ENCODE measurements at regions not wholly inside any gene's neighbourhood (a gene's known extent, or its start where the extent isn't known, plus 50 kb on each side); places are given as distances from the start of the nearest gene placed in this dataset.

DNA sequence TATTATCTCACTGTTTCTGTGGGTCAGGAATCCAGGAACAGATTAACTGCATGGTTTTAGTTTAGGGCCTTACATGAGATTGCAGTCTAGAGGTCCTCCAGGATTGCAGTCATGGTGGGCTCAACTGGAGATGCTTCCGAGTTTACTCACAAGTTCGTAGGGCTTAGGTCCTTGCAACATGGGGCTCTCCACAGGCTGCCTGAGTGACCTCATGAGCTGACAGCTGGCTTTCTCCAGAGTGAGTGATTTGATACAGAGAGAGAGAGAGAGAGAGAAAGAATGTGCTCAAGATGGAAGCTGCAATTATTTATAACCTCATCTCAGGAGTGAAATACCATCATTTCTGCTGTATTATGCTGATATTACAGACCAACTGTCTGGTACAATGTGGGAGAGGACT, 168.9 kb downstream of the GPAT3 start:
- Mint-ChIP-seq H3K36me3 (ENCODE audit: insufficient read depth) (peaks cover 1% of the 10 kb centered on the region), H3K4me1 (no peaks in the 10 kb centered on the region), H3K27ac (ENCODE audit: low read depth) (no peak overlapping the region), H3K9me3 (peaks cover 7% of the 10 kb centered on the region), H3K27me3 (peaks cover 32% of the 10 kb centered on the region), H3K4me3 (no peak overlapping the region)
- ATAC-seq (replicated peaks; ENCODE audit: extremely low read depth, poor library complexity, severe bottlenecking): no peak
- DNase-seq (ENCODE audit: low spot score in 2 of 2): no peak

DNA sequence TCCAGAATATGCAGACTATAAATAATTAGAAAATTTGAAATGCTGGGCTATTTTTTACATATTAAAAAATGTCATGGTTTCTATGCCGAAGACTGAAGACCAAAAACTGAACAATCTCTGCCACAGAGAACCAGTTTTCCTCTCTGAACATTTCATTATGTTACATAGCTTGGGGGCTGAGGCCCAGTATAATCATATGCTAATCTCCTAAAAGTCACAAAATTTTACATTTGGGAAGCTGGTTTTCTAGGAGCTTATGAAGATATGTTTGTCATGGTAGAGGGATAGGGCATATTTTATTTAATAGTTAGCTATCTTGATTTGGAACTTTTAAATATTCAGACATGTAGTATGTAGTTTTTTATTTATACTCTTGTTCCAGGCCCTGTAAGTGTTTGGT, 167.8 kb downstream of the GPAT3 start:
- DNase-seq (ENCODE audit: low spot score in 2 of 2): no peak
- Mint-ChIP-seq H3K9me3 (peaks cover 7% of the 10 kb centered on the region), H3K4me3 (no peak overlapping the region), H3K4me1 (no peaks in the 10 kb centered on the region), H3K27me3 (peaks cover 30% of the 10 kb centered on the region), H3K27ac (ENCODE audit: low read depth) (no peak overlapping the region), H3K36me3 (ENCODE audit: insufficient read depth) (peaks cover 1% of the 10 kb centered on the region)
- no peak for ATAC-seq (replicated peaks; ENCODE audit: extremely low read depth, poor library complexity, severe bottlenecking)

DNA sequence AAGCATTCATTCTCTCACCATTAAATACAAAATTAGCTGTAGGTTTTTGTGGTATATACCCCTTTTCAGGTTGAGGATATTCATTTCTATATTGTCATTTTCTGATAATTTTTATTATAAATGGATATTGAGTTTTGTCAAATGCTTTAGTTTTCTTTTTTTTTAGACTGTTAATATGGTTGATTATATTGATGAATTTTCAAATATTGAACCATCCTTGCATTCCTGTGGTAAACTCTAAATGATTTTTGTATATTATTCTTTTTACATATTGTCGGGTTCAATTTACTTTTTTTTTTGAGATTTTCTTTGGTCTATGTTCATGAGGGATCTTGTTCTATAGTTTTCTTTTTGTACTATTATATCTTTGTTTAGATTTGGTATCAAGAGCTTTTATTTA, 165.1 kb downstream of the GPAT3 start:
- Mint-ChIP-seq H3K9me3 (peaks cover 7% of the 10 kb centered on the region), H3K36me3 (ENCODE audit: insufficient read depth) (peaks cover 1% of the 10 kb centered on the region), H3K27me3 (peaks cover 10% of the 10 kb centered on the region), H3K4me1 (no peaks in the 10 kb centered on the region), H3K4me3 (no peak overlapping the region), H3K27ac (ENCODE audit: low read depth) (no peak overlapping the region)
- DNase-seq (ENCODE audit: low spot score in 2 of 2) (no peak), ATAC-seq (replicated peaks; ENCODE audit: extremely low read depth, poor library complexity, severe bottlenecking) (no peak)

DNA sequence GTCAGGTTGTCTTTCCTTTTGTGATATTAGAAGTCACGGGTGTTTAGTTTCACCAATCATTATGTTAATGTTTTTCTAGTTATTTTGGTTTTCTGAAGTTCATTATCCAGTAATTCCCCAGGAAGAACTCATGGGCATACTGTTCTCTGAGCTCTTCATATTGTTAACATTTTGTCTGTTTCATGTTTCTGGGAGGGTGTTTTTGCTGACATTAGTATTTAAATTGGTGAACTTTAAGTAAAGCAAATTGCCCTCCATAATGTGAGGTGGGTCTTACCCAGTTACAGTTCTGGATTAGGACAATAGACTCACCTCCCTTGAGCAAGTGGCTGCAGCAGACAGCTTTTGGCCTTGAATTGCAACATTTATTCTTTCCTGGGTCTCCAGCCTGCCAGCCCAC, 163.4 kb downstream of the GPAT3 start:
- Mint-ChIP-seq H3K27me3 (peaks cover 4% of the 10 kb centered on the region), H3K36me3 (ENCODE audit: insufficient read depth) (peaks cover 1% of the 10 kb centered on the region), H3K9me3 (peaks cover 7% of the 10 kb centered on the region), H3K27ac (ENCODE audit: low read depth) (no peak overlapping the region), H3K4me3 (no peak overlapping the region), H3K4me1 (no peaks in the 10 kb centered on the region)
- no peak for DNase-seq (ENCODE audit: low spot score in 2 of 2)
- no peak for ATAC-seq (replicated peaks; ENCODE audit: extremely low read depth, poor library complexity, severe bottlenecking)

DNA sequence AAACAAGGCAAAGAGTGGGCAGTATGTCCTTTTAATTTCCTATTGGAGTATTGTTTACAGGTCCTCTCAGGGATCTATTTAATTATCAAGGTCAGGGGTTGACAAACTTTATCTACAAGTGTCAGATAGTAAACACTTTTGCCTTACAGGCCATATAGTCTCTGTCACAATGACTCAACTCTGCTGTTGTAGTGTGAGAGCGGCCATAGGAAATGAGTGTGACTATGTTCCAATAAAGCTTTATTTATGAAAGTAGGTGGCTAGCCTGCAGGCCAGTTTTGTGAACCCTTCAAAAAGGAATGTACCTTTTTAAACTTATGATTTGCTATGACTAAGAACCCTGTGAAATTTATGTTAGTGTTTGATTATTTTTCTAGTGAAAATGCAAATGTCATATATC, 156.1 kb downstream of the GPAT3 start:
- H3K27me3 Mint-ChIP-seq: peaks cover 20% of the 10 kb centered on the region

DNA sequence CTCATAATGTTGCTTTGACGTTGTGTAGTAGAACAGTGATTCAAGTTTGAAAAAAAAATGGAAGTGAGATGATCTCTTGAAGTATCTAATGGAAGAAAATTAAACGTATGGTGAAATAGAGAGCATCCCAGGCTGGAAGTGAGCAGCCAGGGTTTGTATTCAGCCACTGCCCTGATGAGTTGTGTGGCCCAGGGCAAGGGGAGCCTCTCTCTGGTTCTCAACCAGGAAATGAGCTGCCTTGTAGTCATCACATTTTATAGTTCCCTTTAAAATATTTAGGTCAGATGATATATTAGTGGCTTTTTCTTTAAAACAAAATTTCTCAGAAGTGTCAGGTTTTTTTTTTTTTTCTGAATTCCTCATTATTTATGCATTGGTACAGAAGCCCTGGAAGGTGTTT, 150.3 kb downstream of the GPAT3 start:
- H3K36me3 Mint-ChIP-seq (ENCODE audit: insufficient read depth): no peaks in the 10 kb centered on the region
- DNase-seq (ENCODE audit: low spot score in 2 of 2) (no peak), ATAC-seq (replicated peaks; ENCODE audit: extremely low read depth, poor library complexity, severe bottlenecking) (no peak)
- no peak overlapping the region for H3K4me3 Mint-ChIP-seq
- no peaks in the 10 kb centered on the region for H3K4me1 Mint-ChIP-seq
- H3K27ac Mint-ChIP-seq (ENCODE audit: low read depth): no peak overlapping the region
- H3K27me3 Mint-ChIP-seq: peaks cover 15% of the 10 kb centered on the region
- H3K9me3 Mint-ChIP-seq: no peaks in the 10 kb centered on the region

More for the DNA sequence above, 156.1 kb downstream of the GPAT3 start:
- Mint-ChIP-seq H3K36me3 (ENCODE audit: insufficient read depth) (no peaks in the 10 kb centered on the region), H3K4me3 (no peak overlapping the region), H3K4me1 (no peaks in the 10 kb centered on the region), H3K27ac (ENCODE audit: low read depth) (no peak overlapping the region), H3K9me3 (no peaks in the 10 kb centered on the region)
- ATAC-seq (replicated peaks; ENCODE audit: extremely low read depth, poor library complexity, severe bottlenecking) (no peak), DNase-seq (ENCODE audit: low spot score in 2 of 2) (no peak)

DNA sequence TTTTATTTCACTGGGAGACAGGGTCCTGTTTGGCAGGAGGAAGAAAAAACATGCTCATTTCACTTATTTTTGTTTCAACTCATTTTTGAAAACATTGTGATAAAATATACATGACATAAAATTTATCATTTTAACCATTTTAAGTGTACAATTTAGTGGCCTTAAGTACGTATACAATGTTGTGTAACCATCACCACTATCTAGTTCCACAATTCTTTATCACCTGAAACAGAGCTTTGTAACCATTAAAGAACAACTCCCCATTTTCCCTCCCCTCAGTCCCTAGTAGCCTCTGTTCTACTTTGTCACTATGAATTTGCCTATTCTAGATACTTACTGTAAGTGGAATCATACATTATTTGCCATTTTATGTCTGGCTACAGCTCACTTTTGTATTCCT, 143.8 kb downstream of the GPAT3 start:
- peaks cover 38% of the 10 kb centered on the region for H3K27me3 Mint-ChIP-seq
- no peak overlapping the region for H3K27ac Mint-ChIP-seq (ENCODE audit: low read depth)
- H3K4me1 Mint-ChIP-seq: no peaks in the 10 kb centered on the region
- no peaks in the 10 kb centered on the region for H3K9me3 Mint-ChIP-seq
- no peaks in the 10 kb centered on the region for H3K36me3 Mint-ChIP-seq (ENCODE audit: insufficient read depth)
- no peak overlapping the region for H3K4me3 Mint-ChIP-seq
- no peak for DNase-seq (ENCODE audit: low spot score in 2 of 2)
- ATAC-seq (replicated peaks; ENCODE audit: extremely low read depth, poor library complexity, severe bottlenecking): no peak

DNA sequence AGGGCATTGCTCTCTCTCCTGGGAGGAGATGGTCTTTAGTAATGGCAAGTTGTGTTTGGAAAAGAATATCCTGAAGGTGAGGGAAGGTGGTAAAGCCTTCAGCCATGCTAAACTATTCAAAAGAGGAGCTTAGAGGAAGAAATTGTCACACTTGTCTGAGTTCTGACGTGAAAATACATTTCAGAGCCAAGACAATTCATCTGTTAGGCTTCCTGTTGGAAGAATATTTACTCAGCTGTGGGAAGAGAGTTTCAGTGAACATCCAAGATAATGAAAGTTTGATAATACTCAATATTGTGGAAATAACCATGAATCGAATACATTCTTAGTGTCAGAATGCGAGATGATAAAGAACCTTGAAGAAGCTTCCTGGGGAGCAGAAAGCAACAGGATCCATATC, 143.3 kb downstream of the GPAT3 start:
- DNase-seq (ENCODE audit: low spot score in 2 of 2) (no peak), ATAC-seq (replicated peaks; ENCODE audit: extremely low read depth, poor library complexity, severe bottlenecking) (no peak)
- Mint-ChIP-seq H3K9me3 (no peaks in the 10 kb centered on the region), H3K27me3 (peaks cover 39% of the 10 kb centered on the region), H3K4me3 (no peak overlapping the region), H3K4me1 (no peaks in the 10 kb centered on the region), H3K36me3 (ENCODE audit: insufficient read depth) (no peaks in the 10 kb centered on the region), H3K27ac (ENCODE audit: low read depth) (no peak overlapping the region)

DNA sequence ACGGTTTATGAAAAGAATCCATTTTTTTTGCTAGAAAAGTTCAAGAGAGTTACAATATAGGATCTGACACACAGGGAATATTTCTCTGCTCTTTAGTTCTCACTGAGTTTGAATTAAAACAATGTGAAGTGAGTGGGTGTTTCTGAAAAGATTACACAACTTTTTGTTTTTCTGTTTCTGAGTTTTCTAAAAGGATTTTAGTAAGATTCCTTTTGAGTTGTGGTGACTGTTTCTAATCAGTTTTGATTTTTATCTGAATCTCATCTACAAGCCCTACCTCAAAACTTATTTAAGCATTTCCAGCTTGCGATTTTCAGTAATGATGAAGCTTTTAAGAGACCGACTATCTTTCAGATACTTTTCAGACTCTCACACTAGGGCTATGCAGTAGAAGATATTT, 141.7 kb downstream of the GPAT3 start:
- H3K27me3 Mint-ChIP-seq: peaks cover 50% of the 10 kb centered on the region
- H3K36me3 Mint-ChIP-seq (ENCODE audit: insufficient read depth): no peaks in the 10 kb centered on the region
- ATAC-seq (replicated peaks; ENCODE audit: extremely low read depth, poor library complexity, severe bottlenecking) (no peak), DNase-seq (ENCODE audit: low spot score in 2 of 2) (no peak)
- no peaks in the 10 kb centered on the region for H3K4me1 Mint-ChIP-seq
- no peak overlapping the region for H3K27ac Mint-ChIP-seq (ENCODE audit: low read depth)
- H3K9me3 Mint-ChIP-seq: no peaks in the 10 kb centered on the region
- no peak overlapping the region for H3K4me3 Mint-ChIP-seq

DNA sequence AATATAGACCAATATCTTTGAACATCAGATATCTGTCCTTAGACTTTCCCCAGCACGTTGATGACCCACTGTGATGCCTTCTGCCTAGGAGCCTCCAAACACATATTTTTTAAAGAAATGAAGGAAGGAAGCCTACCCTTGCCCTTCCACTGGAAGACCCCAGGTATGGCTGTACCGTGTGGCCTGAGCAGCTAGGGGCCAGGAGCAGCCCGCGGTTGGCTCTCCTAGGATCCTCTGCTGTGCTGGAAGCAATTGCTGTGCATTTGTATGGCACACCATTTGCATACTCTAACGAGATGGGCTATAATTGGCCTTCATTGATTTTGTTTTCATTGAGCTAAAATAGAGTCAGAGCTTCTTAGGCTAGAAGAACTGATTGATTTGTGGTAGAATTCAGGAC, 128.8 kb downstream of the GPAT3 start:
- peaks cover 22% of the 10 kb centered on the region for H3K27me3 Mint-ChIP-seq
- no peaks in the 10 kb centered on the region for H3K36me3 Mint-ChIP-seq (ENCODE audit: insufficient read depth)
- no peak for DNase-seq (ENCODE audit: low spot score in 2 of 2)
- peaks cover 6% of the 10 kb centered on the region for H3K4me1 Mint-ChIP-seq
- H3K9me3 Mint-ChIP-seq: no peaks in the 10 kb centered on the region
- no peak overlapping the region for H3K4me3 Mint-ChIP-seq
- ATAC-seq (replicated peaks; ENCODE audit: extremely low read depth, poor library complexity, severe bottlenecking): no peak
- no peak overlapping the region for H3K27ac Mint-ChIP-seq (ENCODE audit: low read depth)

DNA sequence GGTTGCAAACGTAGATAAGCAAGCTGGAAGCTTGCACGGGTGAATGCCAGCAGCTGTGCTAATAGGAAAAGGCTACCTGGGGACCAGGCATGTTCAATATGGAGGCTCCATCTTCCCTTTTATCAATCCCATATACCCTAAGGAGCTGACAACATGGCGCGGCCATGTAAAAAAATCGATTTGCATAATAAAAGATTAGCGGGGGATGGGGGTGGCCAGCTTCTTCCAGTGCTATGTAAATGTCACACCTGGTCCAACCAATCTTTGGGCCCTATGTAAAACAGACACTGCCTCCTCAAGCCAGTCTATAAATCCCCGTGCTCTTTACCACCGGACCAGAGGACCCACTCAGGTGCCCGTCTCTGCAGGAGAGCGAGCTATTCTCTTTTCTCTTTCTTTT, 128.2 kb downstream of the GPAT3 start:
- Mint-ChIP-seq H3K27ac (ENCODE audit: low read depth) (no peak overlapping the region), H3K4me1 (peaks cover 6% of the 10 kb centered on the region), H3K27me3 (peaks cover 27% of the 10 kb centered on the region), H3K36me3 (ENCODE audit: insufficient read depth) (no peaks in the 10 kb centered on the region), H3K4me3 (no peak overlapping the region), H3K9me3 (no peaks in the 10 kb centered on the region)
- ATAC-seq (replicated peaks; ENCODE audit: extremely low read depth, poor library complexity, severe bottlenecking) (no peak), DNase-seq (ENCODE audit: low spot score in 2 of 2) (no peak)

DNA sequence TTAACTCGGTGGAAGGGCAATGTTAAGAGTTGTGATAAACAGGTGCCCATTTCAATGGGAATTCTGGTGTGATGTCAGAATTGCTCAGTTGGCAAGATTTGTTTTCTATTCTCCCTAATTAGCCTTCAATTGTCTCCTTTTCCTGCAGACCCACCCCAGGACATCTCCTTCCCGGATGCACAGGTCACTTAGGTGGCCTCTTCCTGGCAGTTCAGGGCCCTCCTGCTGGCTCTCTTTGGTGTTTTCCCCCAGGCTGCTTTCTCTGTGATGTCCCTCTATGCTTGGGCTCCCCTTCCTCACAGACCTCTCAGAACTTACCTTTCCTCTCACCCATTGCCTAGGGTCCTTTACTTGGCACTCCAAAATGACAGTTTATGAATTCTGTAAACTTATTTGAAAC, 126.3 kb downstream of the GPAT3 start:
- Mint-ChIP-seq H3K4me3 (no peak overlapping the region), H3K27me3 (peaks cover 26% of the 10 kb centered on the region), H3K36me3 (ENCODE audit: insufficient read depth) (no peaks in the 10 kb centered on the region), H3K4me1 (peaks cover 6% of the 10 kb centered on the region), H3K27ac (ENCODE audit: low read depth) (no peak overlapping the region), H3K9me3 (no peaks in the 10 kb centered on the region)
- ATAC-seq (replicated peaks; ENCODE audit: extremely low read depth, poor library complexity, severe bottlenecking) (no peak), DNase-seq (ENCODE audit: low spot score in 2 of 2) (no peak)

DNA sequence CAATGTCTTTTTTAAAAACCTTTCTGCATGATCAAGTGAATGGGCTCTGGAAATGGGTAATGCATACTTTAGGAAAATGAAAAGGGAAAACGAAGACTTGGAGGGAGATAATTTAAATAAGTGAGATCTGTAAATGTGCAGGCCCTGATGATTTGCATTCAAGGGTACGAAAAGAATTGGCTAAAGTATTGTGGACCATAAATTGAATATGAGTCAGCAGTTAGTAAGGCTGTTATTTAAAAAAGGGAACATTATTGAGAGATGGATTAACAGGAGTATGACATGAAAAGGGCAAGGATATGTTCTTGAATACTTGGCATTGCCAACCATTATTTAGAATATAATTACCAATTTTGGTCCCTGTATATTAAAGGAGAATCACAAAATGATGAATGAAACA, 125.5 kb downstream of the GPAT3 start:
- DNase-seq (ENCODE audit: low spot score in 2 of 2): no peak

DNA sequence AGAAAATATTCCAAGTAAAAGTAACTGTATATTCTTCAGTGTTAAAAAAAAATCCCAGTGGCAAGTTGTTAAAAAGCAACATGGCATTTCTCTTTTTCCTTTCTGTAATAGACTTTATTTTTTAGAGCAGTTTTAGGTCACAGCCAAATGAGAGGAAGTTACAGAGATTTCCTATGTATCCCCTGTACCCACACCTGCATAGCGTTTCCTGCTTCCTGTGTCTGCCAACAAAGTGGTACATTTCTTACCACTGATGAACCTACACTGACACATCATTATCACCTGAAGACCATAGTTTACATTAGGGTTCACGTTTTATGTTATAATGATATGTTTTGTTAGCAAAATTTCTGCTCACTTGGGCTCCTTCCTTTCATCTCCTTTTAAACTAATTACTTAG, 124.7 kb downstream of the GPAT3 start:
- Mint-ChIP-seq H3K36me3 (ENCODE audit: insufficient read depth) (no peaks in the 10 kb centered on the region), H3K4me3 (no peak overlapping the region), H3K27me3 (peaks cover 11% of the 10 kb centered on the region), H3K9me3 (no peaks in the 10 kb centered on the region), H3K4me1 (peaks cover 6% of the 10 kb centered on the region), H3K27ac (ENCODE audit: low read depth) (no peak overlapping the region)
- DNase-seq (ENCODE audit: low spot score in 2 of 2) (no peak), ATAC-seq (replicated peaks; ENCODE audit: extremely low read depth, poor library complexity, severe bottlenecking) (peak; percentile 40)

More for the DNA sequence above, 125.5 kb downstream of the GPAT3 start:
- no peaks in the 10 kb centered on the region for H3K36me3 Mint-ChIP-seq (ENCODE audit: insufficient read depth)
- no peak for ATAC-seq (replicated peaks; ENCODE audit: extremely low read depth, poor library complexity, severe bottlenecking)
- no peak overlapping the region for H3K27ac Mint-ChIP-seq (ENCODE audit: low read depth)
- H3K4me3 Mint-ChIP-seq: no peak overlapping the region
- no peaks in the 10 kb centered on the region for H3K9me3 Mint-ChIP-seq
- peaks cover 17% of the 10 kb centered on the region for H3K27me3 Mint-ChIP-seq
- peaks cover 6% of the 10 kb centered on the region for H3K4me1 Mint-ChIP-seq
